Fibroblast of the aortic adventitia (primary cell): ENCODE measurements at regions not wholly inside any gene's neighbourhood (a gene's known extent, or its start where the extent isn't known, plus 50 kb on each side); places are given as distances from the start of the nearest gene placed in this dataset.

Experiments used
- DNase-seq: peaks from one replicate; pipeline ENCODE4 v3.0.0-alpha.2; 2010; ENCODE audit warnings: low read depth
- H3K4me3 ChIP-seq: 2 replicates; pipeline ENCODE4 v1.5.1; 2011; ENCODE audit warnings: low read depth, mild to moderate bottlenecking, control low read depth, low read length, moderate library complexity
- TF ChIP-seq, protein P1 (sequence below): IDR thresholded peaks from 2 replicates; pipeline ENCODE4 v1.5.1; 2011; ENCODE audit warnings: mild to moderate bottlenecking, low read length, control low read depth, inconsistent platforms; ENCODE audit not compliant: insufficient read depth

GRCh38 chr22:48137640-48138039 lies 1375.2 kb downstream of the TBC1D22A start:
- TF ChIP-seq, protein P1, sequence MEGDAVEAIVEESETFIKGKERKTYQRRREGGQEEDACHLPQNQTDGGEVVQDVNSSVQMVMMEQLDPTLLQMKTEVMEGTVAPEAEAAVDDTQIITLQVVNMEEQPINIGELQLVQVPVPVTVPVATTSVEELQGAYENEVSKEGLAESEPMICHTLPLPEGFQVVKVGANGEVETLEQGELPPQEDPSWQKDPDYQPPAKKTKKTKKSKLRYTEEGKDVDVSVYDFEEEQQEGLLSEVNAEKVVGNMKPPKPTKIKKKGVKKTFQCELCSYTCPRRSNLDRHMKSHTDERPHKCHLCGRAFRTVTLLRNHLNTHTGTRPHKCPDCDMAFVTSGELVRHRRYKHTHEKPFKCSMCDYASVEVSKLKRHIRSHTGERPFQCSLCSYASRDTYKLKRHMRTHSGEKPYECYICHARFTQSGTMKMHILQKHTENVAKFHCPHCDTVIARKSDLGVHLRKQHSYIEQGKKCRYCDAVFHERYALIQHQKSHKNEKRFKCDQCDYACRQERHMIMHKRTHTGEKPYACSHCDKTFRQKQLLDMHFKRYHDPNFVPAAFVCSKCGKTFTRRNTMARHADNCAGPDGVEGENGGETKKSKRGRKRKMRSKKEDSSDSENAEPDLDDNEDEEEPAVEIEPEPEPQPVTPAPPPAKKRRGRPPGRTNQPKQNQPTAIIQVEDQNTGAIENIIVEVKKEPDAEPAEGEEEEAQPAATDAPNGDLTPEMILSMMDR, result no peak
- no peak overlapping the region for H3K4me3 ChIP-seq
- no peak for DNase-seq

GRCh38 chr22:48135592-48135991 lies 1373.1 kb downstream of the TBC1D22A start:
- no peak for DNase-seq
- TF ChIP-seq, protein P1, result no peak
- H3K4me3 ChIP-seq, result no peak overlapping the region

DNA sequence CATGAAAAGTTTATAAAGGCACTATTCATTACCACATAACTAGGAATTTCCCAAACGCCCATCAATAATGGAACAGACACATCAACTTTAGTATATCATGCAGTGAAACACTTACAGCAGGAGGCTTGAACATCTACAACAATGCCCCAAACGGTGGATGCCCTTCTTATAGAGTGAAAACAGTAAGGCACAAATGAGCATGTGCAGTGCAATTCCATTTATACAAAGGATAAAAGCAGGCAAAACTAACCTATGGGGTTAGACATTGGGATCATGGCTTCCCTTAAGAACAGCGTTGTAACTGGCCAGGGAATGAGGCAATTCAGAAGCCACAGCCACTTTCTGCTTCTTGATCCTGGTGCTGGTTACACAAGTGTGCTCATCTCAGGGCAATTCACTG lies 1363.0 kb downstream of the TBC1D22A start:
- no peak overlapping the region for H3K4me3 ChIP-seq
- DNase-seq, result no peak
- TF ChIP-seq, protein P1, result no peak

DNA sequence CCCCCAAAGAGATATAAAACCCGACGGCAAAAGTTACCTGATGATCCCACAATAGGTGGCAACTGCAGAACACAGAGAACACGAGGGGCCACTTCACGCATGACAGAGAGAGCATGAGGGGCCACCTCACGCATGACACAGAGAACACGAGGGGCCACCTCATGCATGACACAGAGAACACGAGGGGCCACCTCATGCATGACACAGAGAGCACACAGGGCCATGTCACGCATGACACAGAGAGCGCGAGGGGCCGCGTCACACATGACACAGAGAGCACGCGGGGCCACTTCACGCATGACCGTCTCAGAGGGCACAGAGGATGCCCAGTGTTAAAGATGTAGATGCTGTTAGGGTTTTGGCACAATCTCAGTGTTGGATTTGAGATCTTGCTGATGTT lies 1359.5 kb downstream of the TBC1D22A start:
- no peak for DNase-seq
- TF ChIP-seq, protein P1, result no peak
- H3K4me3 ChIP-seq, result no peak overlapping the region

GRCh38 chr22:48118654-48119053 lies 1356.2 kb downstream of the TBC1D22A start:
- TF ChIP-seq, protein P1, result no peak
- DNase-seq, result no peak
- no peak overlapping the region for H3K4me3 ChIP-seq

DNA sequence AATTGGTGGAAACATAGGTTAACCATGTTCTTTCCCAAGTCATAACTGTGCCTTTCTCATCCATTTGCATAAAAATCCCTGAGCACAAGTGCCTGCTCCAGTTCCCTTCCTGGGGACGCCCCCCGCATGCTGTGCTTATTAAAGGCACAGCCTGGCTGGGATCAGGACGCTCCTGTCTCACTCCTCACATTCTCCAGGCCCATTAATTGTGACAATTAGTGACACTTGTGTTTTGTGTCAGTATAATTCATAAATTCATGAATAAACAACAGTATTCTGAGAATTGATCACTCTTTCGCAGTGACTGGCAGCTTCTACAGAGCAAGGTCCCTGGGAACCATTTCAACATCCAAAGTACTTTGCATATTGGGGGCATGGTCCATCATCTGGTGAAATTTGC lies 1354.4 kb downstream of the TBC1D22A start:
- no peak for DNase-seq
- TF ChIP-seq, protein P1, result no peak
- no peak overlapping the region for H3K4me3 ChIP-seq

DNA sequence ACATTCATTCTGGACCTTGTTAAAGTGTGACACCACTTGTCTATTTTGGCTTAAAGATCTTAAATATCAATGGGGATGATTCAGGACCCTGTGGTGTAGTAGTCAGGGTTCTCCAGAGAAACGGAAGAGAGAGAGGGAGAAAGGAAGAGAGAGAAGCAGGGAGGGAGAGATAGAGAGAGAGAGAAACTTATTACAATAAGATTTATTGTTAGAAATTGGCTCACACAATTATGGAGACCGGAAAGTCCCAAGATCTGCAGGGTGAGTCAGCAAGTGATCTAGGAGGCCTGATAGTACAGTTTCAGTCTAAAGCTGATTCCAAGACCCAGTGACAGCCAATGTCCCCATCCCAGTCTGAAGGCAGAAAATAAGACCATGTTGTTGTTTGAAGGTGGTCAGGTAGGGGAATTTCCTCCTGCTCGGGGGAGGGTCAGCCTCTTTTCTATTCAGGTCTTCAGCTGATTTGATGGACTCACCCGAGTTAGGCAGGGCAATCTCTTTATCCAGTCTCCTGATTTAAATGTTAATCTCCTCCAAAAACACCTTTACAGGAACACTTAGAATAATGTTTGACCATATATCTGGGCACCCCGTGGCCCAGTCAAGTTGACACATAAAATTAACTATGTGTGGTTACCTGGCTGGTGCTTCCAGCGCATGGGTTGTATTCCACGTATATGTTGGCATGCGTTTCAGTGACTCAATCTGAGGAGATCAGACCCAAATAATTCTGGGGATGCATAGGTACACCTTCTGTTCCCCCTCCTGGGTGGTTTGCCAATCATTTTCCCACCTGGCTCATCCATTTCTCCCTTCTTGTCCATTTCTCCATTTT lies 1350.5 kb downstream of the TBC1D22A start:
- no peak for DNase-seq
- H3K4me3 ChIP-seq, result no peak overlapping the region
- TF ChIP-seq, protein P1, result no peak
